PC-9 (cell line): ENCODE measurements at regions not wholly inside any gene's neighbourhood (a gene's known extent, or its start where the extent isn't known, plus 50 kb on each side); places are given as distances from the start of the nearest gene placed in this dataset.

Experiments
- BruUV-seq: library from RNA; stranded (reverse); fragments of 400-500 nt; replicated peaks from 2 replicates; lab custom pipeline; 2021; lab: Mats Ljungman, UMichigan
- CTCF ChIA-PET: fragments of 300-600 bp; sonication (Branson Sonifier 250); formaldehyde crosslinking; loops from one replicate; lab custom pipeline; 2022; ENCODE audit warnings: antibody characterized with exemption; lab: Charles Lee
- POLR2A ChIA-PET: fragments of 300-600 bp; sonication (Branson Sonifier 250); formaldehyde crosslinking; loops from one replicate; lab custom pipeline; 2022; ENCODE audit warnings: antibody characterized with exemption; ENCODE audit not compliant: unreplicated experiment; lab: Charles Lee
- DNase-seq, 2 experiments: peaks; one replicate each; pipeline versions ENCODE4 v3.0.0 to v3.0.0-alpha.2; 2015 to 2022; ENCODE audit warnings: mixed read lengths in 1 of 2
- H2AFZ ChIP-seq: fragments of 200-600 bp; sonication (generic); 2 replicates; pipeline ENCODE4 v1.8.1; 2017; ENCODE audit warnings: antibody characterized with exemption
- H3F3A ChIP-seq: fragments of 200-600 bp; sonication (generic); 2 replicates; pipeline ENCODE4 v1.8.1; 2017; ENCODE audit warnings: antibody characterized with exemption, mild to moderate bottlenecking, low read depth; ENCODE audit not compliant: insufficient read depth
- H3K27ac ChIP-seq: fragments of 200-600 bp; sonication (generic); 2 replicates; pipeline ENCODE4 v1.6.1; 2016; ENCODE audit warnings: mixed run types
- H3K27me3 ChIP-seq: fragments of 200-600 bp; sonication (generic); 2 replicates; pipeline ENCODE4 v1.6.1; 2016; ENCODE audit warnings: low read depth, mixed run types; ENCODE audit not compliant: insufficient read depth
- H3K36me3 ChIP-seq: fragments of 200-600 bp; sonication (generic); 2 replicates; pipeline ENCODE4 v1.6.1; 2016; ENCODE audit warnings: low read depth, mixed run types
- H3K4me1 ChIP-seq: fragments of 200-600 bp; sonication (generic); replicated peaks from 2 replicates; pipeline ENCODE4 v1.6.1; 2016; ENCODE audit warnings: mixed run types; ENCODE audit not compliant: insufficient read depth
- H3K4me2 ChIP-seq: fragments of 200-600 bp; sonication (generic); 2 replicates; pipeline ENCODE4 v1.6.1; 2017; ENCODE audit warnings: mixed run types
- H3K4me3 ChIP-seq: fragments of 200-600 bp; sonication (generic); 2 replicates; pipeline ENCODE4 v1.6.1; 2016; ENCODE audit warnings: mixed run types
- H3K79me2 ChIP-seq: fragments of 200-600 bp; sonication (generic); 2 replicates; pipeline ENCODE4 v1.6.1; 2017; ENCODE audit warnings: low read depth, mixed run types
- H3K9me2 ChIP-seq: fragments of 200-600 bp; sonication (generic); 2 replicates; pipeline ENCODE4 v1.8.1; 2017; ENCODE audit warnings: mild to moderate bottlenecking; ENCODE audit not compliant: insufficient read depth
- H3K9me3 ChIP-seq: fragments of 200-600 bp; sonication (generic); 2 replicates; pipeline ENCODE4 v1.8.1; 2016; ENCODE audit warnings: low read depth; ENCODE audit not compliant: insufficient read depth
- H4K20me1 ChIP-seq: fragments of 200-600 bp; sonication (generic); 2 replicates; pipeline ENCODE4 v1.8.1; 2017; ENCODE audit not compliant: insufficient read depth
- EZH2 ChIP-seq: fragments of 200-600 bp; sonication (generic); IDR thresholded peaks from 2 replicates; pipeline ENCODE4 v1.8.0; 2017; ENCODE audit warnings: antibody characterized with exemption, low read depth
- intact Hi-C: fragments of 100-400 bp; cut with micrococcal nuclease; formaldehyde crosslinking; loops from one replicate; pipeline ENCODE4 v1.10.0; 2022; ENCODE audit not compliant: unreplicated experiment
- TF ChIP-seq, protein P1 (sequence below): fragments of 200-600 bp; sonication (generic); conservative IDR thresholded peaks from 2 replicates; pipeline ENCODE4 v1.6.1; 2017; ENCODE audit warnings: mixed run types, antibody characterized with exemption, mild to moderate bottlenecking, moderate library complexity

DNA sequence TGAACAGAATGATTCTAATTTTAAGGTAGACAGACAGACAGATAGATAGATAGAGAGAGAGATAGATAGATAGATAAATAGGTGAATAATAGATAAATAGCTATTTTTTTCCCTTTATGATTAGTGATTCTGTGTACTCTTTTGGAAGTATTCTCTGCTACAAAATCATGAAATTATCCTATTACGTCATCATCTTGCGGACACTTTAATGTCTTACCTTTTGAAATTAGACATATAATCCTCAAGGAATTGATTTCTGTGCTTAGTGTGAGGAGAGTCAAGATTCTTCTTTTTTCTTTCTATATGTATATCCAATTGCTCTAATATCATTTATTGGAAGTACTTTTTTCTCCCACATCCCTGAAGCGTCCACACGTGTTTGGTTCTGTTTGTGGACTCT lies 215.2 kb downstream of the SCG2 start:
- H3K9me3 ChIP-seq, result no peaks in the 10 kb centered on the region
- H3K4me2 ChIP-seq, result no peak overlapping the region
- intact Hi-C loops, result no loop called here
- no peak for DNase-seq
- no peaks in the 10 kb centered on the region for H4K20me1 ChIP-seq
- H3K27me3 ChIP-seq, result no peaks in the 10 kb centered on the region
- POLR2A ChIA-PET, result no interaction called here
- no peaks in the 10 kb centered on the region for H3K4me1 ChIP-seq
- no peaks in the 10 kb centered on the region for H3K79me2 ChIP-seq
- peaks cover 4% of the 10 kb centered on the region; the same call in 1 of the 2 replicates for H3K9me2 ChIP-seq
- no TSS peak for BruUV-seq
- no peaks in the 10 kb centered on the region for H3K36me3 ChIP-seq
- no peaks in the 10 kb centered on the region for H3F3A ChIP-seq
- H3K27ac ChIP-seq, result no peak overlapping the region
- no peak overlapping the region for H3K4me3 ChIP-seq
- CTCF ChIA-PET, result no interaction called here
- TF ChIP-seq EZH2, result no peak
- TF ChIP-seq, protein P1, sequence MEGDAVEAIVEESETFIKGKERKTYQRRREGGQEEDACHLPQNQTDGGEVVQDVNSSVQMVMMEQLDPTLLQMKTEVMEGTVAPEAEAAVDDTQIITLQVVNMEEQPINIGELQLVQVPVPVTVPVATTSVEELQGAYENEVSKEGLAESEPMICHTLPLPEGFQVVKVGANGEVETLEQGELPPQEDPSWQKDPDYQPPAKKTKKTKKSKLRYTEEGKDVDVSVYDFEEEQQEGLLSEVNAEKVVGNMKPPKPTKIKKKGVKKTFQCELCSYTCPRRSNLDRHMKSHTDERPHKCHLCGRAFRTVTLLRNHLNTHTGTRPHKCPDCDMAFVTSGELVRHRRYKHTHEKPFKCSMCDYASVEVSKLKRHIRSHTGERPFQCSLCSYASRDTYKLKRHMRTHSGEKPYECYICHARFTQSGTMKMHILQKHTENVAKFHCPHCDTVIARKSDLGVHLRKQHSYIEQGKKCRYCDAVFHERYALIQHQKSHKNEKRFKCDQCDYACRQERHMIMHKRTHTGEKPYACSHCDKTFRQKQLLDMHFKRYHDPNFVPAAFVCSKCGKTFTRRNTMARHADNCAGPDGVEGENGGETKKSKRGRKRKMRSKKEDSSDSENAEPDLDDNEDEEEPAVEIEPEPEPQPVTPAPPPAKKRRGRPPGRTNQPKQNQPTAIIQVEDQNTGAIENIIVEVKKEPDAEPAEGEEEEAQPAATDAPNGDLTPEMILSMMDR, result no peak
- H2AFZ ChIP-seq, result no peak overlapping the region

DNA sequence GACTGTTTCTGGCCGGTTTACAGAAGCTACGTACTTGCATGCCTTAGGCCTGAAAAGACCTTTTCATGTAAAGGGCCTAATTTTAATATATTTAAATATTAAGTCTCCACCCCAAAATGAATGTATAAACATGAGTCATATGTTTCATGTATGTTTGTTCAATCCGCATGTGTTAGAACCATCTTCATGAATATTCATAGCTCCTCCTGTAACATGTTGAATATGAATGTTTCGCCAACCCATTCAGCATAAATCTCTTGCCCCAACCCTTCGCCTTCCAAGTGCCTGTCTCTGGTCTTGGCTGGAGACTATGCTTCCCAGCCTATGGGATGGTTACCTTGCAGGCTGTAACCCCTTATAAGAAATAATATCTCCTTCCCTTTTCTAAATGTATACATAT lies 212.5 kb downstream of the SCG2 start:
- H3K9me2 ChIP-seq, result peaks cover 4% of the 10 kb centered on the region; the same call in 1 of the 2 replicates
- no TSS peak for BruUV-seq
- no peak overlapping the region for H3K4me3 ChIP-seq
- no peaks in the 10 kb centered on the region for H3K36me3 ChIP-seq
- intact Hi-C loops, result no loop called here
- H3K27me3 ChIP-seq, result no peaks in the 10 kb centered on the region
- H3F3A ChIP-seq, result no peaks in the 10 kb centered on the region
- peaks cover 18% of the 10 kb centered on the region for H3K9me3 ChIP-seq
- no peaks in the 10 kb centered on the region for H3K4me1 ChIP-seq
- POLR2A ChIA-PET, result no interaction called here
- DNase-seq, result no peak
- CTCF ChIA-PET, result no interaction called here
- TF ChIP-seq, protein P1, result no peak
- TF ChIP-seq EZH2, result no peak
- H3K27ac ChIP-seq, result no peak overlapping the region
- H3K79me2 ChIP-seq, result no peaks in the 10 kb centered on the region
- H3K4me2 ChIP-seq, result no peak overlapping the region
- H4K20me1 ChIP-seq, result no peaks in the 10 kb centered on the region
- H2AFZ ChIP-seq, result no peak overlapping the region

DNA sequence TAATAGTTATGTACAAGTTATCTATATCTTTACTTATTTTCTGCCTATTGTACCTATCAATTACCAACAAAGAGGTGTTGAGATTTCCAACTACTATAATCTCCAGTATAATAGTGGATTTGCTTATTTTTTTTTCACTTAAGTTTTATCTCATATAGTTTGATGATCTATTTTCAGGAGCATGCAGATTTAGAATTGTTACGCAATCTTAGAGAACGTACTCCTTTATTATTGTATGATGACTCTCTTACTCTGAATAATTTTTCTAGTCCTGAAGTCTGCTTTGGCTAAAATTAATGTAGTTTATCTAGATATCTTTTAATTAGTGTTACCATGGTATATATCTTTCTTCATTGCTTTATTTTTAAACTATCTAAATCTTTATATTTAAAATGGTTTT lies 205.2 kb downstream of the SCG2 start:
- DNase-seq, result no peak
- Histone ChIP-seq H2AFZ (no peak overlapping the region), H3K4me2 (no peak overlapping the region), H3K4me3 (no peak overlapping the region), H3K9me2 (0 out of 2 replicates have a peak, but pooled peaks cover 3% of the 10 kb centered on the region), H3K36me3 (no peaks in the 10 kb centered on the region), H3K27ac (no peak overlapping the region), H3K79me2 (no peaks in the 10 kb centered on the region), H3K4me1 (no peaks in the 10 kb centered on the region), H3F3A (no peaks in the 10 kb centered on the region), H4K20me1 (no peaks in the 10 kb centered on the region), H3K9me3 (peaks cover 30% of the 10 kb centered on the region), H3K27me3 (no peaks in the 10 kb centered on the region)
- intact Hi-C loops, result no loop called here
- POLR2A ChIA-PET, result no interaction called here
- CTCF ChIA-PET, result no interaction called here
- no peak for TF ChIP-seq EZH2
- TF ChIP-seq, protein P1, result no peak
- no TSS peak for BruUV-seq
